SK-MEL-5 (cell line): ENCODE measurements at regions not wholly inside any gene's neighbourhood (a gene's known extent, or its start where the extent isn't known, plus 50 kb on each side); places are given as distances from the start of the nearest gene placed in this dataset.

Source experiments
- DNase-seq: peaks from one replicate; pipeline ENCODE4 v3.0.0-alpha.2; 2016; ENCODE audit warnings: low read depth, low spot score
- in situ Hi-C: cut with HindIII; loops from 2 replicates; pipeline ENCODE4 v1.10.0; 2016; ENCODE audit warnings: low sequenced_read_pairs, high pct_unique_total_duplicates, low pct_unique_long_range_greater_than_20kb

- in situ Hi-C loops, result no loop called here
- no peak for DNase-seq
Observed at GRCh38 chr4:158999166-158999682, 103.7 kb upstream of the RAPGEF2 start.

- no peak for DNase-seq
- in situ Hi-C loops, result no loop called here
Observed at GRCh38 chr4:158999849-159000248, 103.0 kb upstream of the RAPGEF2 start.

DNA sequence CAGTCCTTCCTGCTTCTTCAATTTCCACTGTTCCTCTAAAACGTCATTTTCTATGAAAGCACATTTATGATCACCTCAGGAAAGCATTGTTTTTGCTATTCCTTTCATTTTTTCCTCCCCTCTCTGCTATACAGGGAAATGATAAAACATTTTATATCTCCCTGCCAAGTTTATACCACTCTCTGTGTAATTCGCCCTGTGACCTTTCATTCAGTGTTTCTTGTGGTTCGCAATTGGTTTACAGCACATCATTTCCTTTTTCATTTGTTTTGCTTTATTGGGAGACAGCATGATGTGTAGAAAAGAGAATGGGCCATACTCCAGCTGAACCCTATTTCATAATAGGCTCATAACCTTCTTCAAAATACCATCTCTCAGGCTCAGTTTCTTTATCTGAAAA lies 99.9 kb upstream of the RAPGEF2 start:
- DNase-seq, result no peak
- in situ Hi-C loops, result no loop called here

DNA sequence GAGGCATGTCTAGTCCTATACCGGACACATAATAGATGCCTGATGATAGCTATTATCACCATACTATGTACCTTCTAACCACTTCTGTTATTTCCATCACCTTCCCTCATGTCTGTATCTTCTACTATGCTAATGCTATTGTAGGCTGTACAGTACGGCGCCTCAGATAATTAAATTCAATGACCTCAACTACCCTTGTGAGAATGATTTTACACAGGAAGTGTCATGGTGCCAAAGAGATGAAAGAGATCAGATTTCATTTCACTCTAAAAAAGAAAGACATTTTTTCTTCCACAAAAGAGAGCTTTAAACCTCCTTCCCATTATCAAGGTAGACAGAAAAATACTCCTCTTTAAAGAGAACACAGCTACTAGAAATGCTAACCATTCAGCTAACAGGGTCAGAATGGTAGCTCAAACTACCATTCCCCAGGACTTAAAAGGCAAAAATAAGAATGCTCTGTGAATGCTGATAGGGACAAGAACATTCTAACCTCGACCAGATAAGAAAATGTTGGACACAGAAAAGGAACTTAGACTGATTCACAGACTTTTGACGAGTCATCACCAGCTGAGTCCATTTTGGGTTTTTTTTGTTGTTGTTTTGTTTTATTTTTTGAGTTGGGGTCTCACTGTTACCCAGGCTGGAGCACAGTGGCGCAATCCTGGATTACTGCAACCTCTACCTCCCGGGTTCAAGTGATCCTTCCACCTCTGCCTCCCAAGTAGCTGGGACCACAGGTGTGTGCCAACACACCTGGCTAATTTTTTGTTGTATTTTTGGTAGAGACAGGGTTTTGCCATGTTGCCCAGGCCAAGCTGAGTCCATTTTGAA lies 99.2 kb upstream of the RAPGEF2 start:
- peak; percentile 8 for DNase-seq
- in situ Hi-C loops, result no loop called here

DNA sequence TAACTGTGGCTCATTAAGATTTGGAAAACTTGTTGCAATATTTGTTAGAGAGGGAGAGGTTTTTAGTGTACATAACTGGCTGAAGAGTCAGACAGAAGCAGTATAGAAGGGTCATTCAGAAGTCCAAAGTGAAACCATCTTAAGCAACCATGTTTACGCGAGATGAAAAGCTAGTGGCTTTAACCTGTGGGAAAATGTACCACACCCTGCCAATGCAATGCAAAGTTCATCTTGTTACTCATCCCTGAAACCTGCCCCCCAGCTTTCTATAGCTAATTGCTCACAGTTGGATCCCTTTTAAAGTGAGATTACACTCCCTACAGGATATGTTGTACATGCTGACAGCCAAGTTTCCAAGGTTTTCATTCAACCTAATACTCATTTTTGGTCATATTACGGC lies 96.7 kb upstream of the RAPGEF2 start:
- peak; percentile 42 for DNase-seq
- in situ Hi-C loops, result no loop called here

DNA sequence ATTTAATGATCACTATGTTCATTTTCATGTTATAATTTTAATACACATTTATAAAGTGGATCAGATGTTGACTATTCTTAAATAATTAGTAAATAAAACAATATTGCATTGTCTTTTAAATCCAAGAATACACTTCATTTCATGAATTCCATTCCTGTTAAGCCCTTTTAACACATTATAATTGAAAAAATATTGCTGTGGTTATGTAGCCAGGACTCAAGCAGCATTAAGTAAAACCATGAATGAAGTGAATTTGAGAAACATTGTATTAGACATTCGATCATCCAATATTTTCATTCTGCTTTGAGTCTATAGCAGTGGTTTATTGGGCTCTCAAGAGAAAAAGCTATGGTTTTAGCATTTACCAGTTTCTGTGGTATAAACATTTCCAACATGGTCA lies 94.2 kb upstream of the RAPGEF2 start:
- DNase-seq, result no peak
- in situ Hi-C loops, result no loop called here

DNA sequence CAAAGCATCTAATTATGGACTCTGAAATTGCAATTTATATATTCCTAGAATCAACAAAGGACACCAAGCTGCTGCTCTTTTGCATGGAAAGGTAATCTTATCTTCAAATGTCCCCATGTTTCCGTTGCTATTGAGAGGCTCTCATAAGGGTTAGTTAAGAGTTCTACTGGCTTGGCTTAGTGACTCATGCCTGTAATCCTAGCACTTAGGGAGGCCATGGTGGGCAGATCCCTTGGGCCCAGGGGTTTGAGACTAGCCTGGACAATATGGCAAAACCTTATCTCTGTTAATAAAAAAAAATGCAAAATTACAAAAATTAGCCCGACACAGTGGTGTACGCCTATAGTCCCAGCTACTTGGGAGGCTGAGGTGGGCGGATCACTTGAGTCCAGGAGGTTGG lies 93.4 kb upstream of the RAPGEF2 start:
- no peak for DNase-seq
- in situ Hi-C loops, result no loop called here

DNA sequence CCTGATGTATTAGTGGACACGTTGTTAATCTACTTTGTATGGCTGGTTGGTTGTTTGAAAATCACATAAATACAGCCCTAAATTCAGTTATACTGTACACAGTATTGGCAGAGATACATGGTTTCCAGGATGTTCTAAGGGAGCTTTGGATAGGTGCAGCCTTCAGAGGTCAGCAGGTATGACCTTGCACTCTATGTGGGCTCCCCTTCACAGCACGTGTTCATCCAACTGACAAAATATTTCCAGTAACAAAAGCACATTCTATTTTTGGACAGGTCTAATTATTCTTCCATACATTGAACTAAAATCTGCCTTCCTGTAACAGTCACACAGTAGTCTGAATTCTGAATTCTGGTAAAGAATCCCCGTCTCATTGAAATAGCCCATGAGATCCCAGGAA lies 92.8 kb upstream of the RAPGEF2 start:
- DNase-seq, result no peak
- in situ Hi-C loops, result no loop called here

DNA sequence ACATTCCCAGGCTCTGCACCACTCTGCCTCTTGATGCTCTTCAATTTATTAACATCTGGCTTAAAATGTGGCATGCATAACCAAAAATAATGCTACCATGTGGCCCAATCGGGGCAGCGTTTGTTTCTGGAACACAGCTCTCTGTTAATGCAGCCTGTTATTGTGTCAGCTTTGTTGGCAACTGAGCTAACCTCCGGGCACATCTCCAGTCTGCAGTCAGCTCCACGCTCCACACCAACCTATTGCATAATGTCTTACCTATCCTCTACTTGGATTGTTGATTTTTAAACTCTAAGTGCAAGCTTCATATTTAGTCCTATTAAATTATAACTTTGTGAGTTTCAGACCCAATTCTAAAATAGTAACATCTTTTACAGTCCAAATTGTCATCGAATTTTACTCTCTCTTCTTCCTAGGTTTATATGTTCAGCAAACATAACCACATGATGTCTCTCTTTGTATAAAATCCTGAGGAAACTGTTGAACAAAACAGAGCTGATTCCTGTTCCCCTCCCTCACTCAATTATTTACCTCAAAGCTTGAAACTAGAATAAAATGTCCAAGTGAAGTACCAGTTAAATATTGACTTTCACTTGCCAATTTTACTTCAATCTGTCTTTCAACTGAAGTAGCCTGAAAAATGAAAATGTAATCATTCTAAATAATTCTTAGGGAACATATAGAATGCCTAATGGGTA lies 92.2 kb upstream of the RAPGEF2 start:
- in situ Hi-C loops, result no loop called here
- peak; percentile 13 for DNase-seq

DNA sequence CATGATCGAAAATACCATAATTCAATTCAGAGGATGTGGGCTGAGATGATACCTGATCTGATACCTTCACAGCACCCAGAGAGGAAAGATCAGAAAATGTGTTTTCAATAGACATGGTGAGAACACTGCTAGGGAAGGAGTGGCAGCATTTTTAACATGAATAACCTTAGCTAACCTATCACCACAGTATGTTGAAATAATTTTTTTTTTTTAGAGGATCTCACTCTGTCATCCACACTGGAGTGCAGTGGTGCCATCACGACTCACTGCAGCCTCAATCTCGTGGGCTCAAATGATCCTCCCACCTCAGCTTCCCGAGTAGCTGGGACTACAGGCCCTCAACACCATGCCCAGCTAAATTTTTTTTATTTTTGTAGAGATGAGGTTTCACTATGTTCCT lies 90.5 kb upstream of the RAPGEF2 start:
- in situ Hi-C loops, result no loop called here
- DNase-seq, result no peak

- DNase-seq, result no peak
- in situ Hi-C loops, result no loop called here
Observed at GRCh38 chr4:159013692-159014091, 89.2 kb upstream of the RAPGEF2 start.

DNA sequence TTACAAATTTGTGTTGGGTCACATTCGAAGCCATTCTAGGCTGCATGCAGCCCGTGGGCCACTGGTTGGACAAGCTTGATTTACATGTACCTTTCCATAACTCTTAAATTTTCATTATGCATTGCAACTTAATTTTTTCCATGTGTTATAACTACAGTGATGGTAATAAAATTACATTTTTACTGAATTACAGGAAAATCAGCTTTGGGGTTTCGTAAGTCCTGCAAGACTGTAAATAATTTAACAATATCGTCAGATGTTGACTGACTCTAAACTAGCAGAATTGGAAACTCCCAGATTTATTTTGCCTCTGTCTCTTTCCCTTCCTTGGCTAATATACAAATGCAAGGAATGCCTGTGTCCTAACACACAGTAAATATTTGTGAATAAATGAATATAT lies 88.0 kb upstream of the RAPGEF2 start:
- in situ Hi-C loops, result no loop called here
- DNase-seq, result no peak

DNA sequence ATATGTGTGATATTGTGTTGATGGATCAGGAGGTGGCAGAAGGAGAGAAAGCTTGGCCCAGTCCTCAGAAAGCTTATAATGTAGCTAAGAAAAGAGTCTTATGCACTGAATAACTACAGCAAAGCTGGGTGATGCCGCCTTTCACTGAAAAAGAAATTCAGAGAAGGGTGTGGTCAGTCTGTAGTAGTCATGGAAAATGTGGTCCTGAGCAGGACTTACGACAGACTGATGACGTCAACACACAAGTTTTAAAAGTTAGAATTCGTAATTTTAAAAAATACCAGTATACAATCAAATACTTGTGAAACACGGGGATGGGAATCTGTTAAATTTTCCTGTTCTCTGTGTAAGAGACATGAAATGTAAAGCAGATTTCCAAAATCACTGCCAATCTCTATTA lies 87.0 kb upstream of the RAPGEF2 start:
- in situ Hi-C loops, result no loop called here
- no peak for DNase-seq

- in situ Hi-C loops, result no loop called here
- DNase-seq, result peak; percentile 30
Observed at GRCh38 chr4:159016593-159017024, 86.3 kb upstream of the RAPGEF2 start.

- in situ Hi-C loops, result no loop called here
- no peak for DNase-seq
Observed at GRCh38 chr4:159017323-159018026, 85.4 kb upstream of the RAPGEF2 start.

DNA sequence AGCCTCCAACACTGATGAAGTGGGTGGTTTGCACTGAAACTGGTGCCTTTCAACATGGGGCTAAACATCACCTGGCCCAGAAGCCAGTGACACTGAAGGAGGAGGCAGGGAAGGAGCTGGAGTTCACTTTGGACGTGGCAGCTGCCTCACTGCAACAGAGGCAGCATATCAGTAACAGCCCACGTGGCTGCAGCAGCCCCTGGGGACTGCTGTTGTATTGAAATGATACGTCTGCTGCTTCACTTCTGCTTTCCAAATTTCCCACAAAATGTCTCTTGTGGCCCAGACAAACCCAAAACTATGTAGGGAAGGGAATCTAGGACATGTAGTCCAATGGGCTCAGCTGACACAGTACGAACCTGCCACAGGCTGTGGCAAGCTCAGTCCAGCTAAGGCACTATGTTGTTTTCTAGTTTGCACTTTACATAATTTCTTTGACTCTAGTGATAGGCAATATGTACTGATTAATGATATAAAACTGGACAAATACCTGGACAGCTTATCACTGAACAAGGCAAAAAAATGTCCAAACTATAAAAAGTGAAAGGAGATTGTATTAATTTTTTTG lies 84.7 kb upstream of the RAPGEF2 start:
- DNase-seq, result no peak
- in situ Hi-C loops, result no loop called here

- DNase-seq, result no peak
- in situ Hi-C loops, result no loop called here
Observed at GRCh38 chr4:159019356-159019755, 83.5 kb upstream of the RAPGEF2 start.
